M059J (cell line): ENCODE measurements at regions not wholly inside any gene's neighbourhood (a gene's known extent, or its start where the extent isn't known, plus 50 kb on each side); places are given as distances from the start of the nearest gene placed in this dataset.

Experiments used
- DNase-seq: peaks from one replicate; pipeline ENCODE4 v3.0.0-alpha.2; 2012; ENCODE audit warnings: low read depth

DNA sequence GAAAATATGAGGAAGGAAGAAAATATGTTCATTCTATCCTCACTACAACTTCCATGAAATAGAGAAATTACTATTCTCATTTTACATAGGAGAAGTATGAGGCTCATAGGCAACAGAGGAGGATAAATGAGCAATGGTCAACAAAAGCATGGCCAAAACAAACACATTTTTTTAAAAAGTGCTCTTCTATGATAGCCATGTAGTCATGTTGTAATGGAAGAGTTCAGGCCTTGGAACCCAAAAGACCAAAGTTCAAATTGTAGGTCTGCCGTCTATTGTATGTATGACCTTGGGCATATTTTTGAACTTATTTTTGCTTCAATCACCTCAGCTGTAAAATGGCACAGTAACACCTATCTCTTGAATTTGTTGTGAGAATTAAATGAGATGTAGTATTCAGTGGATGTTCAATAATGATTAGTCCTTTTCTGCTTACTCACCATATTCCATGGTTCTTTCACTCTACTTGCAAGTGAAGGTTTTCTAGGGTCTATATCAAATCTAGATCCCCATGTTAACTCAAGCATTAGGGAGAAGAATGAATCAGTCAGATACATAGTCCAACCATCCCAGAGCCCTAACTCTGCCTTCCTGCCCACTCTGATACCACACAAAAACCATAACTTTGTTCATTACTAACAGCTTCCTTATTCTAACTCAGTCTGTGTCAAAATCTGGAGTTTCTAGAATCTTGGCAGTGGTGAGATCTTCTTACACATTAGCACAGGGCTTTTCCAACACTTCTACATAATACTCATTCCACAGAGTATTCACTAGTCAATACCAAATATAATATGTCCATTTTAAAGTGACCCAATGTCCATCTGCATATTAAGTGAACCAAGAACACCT is 353.2 kb downstream of the PLPP3 start:
- DNase-seq, result no peak

DNA sequence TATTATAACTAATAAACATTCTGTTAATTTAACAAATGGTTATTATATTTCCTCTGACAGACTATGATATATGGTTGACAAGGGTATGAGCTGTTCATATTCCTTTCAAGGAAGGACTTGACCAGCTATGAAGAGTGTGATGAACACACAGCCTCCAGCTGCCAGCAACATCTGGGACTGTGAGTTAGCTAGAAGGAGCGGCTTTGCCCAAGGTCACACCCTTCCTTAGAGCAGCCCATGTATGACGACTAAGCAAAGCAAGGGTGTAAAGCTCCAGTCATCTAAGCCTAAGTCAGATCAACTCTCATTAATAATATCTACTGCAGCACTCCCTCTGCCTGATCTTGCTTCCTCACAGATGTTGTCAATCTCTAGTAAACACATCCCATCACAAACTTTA is 355.4 kb downstream of the PLPP3 start:
- DNase-seq, result no peak

DNA sequence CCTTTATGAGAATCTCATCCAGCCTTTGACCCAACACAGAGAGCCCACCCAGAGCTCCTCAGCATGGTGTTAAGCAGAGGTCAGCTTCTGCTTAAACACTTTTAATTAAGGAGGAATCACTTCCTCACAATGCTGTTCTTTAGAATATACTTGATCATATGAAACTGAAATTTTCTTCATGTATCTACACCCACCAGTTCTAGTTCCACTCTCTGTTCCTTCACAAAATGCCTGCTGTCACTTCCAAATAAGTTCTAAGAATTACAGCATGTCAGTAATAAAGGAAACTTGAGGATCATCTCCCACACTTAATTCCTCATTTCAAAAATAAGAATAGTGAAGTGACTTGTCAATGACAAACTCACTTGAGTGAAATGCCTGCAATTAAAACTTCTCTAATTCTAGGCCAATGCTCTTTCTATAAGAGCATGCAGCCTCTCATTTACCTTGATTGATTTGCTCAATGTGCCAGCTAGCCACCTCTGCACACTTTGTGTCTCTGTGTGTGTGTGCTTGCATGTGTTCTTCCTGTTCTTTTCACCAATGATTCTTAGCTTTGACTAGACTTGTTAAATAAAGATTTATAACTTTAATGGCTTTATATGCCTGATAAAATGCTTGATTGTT is 356.3 kb downstream of the PLPP3 start:
- DNase-seq, result no peak

DNA sequence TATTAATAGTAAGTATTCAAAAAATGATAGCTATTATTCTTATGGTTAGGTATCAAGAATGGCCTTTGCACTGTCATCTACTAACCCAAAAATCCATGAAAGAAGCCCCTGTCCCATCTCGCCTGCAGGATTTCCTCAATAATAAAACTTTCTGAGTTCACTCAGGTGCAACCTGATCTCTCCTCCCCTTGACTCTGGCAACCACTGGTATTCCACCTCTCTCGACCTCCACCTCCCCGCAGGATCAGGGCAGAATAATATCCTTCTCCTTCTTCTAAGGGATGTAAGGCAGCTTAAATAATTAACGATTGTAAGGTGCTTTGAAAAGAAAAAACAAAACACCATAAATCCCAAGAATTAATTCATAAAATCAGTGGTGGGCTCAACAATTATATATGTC is 359.3 kb downstream of the PLPP3 start:
- DNase-seq, result no peak

- no peak for DNase-seq
Measured at GRCh38 chr1:56218023-56218422, 361.3 kb downstream of the PLPP3 start.

- no peak for DNase-seq
Measured at GRCh38 chr1:56216218-56216617, 363.1 kb downstream of the PLPP3 start.

GRCh38 chr1:56215771-56216170 is 363.6 kb downstream of the PLPP3 start:
- no peak for DNase-seq

GRCh38 chr1:56215086-56215485 is 364.3 kb downstream of the PLPP3 start:
- DNase-seq, result no peak

DNA sequence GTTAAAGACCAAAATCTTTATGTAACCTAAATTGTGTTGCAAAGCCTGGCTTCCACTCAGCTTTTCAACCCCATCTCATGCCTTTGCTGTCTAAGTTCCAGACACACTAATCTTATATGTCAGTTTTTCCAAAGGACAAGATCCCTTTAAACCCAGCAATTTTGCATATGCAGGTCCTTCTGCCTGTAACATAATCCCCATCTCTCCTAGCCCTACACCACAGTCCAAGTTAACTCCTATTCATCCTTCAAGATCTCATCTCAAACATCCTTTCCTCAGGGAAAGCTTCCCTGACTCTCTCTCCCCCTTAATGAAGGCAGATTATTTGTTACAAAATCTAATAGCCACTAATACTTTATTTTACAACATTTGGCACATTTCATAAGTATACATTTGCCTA is 366.3 kb downstream of the PLPP3 start:
- DNase-seq, result no peak

- DNase-seq, result no peak
Measured at GRCh38 chr1:56212143-56212542, 367.2 kb downstream of the PLPP3 start.

- no peak for DNase-seq
Measured at GRCh38 chr1:56206391-56206790, 373.0 kb downstream of the PLPP3 start.

DNA sequence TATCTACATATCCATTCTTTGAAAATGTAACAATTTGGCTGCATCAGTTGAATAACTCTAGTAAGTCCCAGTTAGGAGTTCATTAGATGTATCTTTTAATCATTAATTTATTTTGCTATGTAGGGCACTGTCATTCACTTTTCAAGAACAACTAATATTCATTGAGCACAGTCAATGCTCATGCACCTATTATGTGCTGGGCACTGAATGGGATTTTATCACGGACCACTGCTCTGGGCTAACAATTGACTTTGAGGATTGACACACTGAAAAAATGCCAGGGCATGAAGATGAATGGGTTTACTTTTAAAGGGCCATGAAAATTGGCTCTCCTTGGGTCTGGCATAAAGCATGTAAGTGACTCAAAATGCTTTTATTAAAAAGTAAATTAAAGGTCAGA is 375.2 kb downstream of the PLPP3 start:
- no peak for DNase-seq

GRCh38 chr1:56202796-56203492 is 376.4 kb downstream of the PLPP3 start:
- no peak for DNase-seq

DNA sequence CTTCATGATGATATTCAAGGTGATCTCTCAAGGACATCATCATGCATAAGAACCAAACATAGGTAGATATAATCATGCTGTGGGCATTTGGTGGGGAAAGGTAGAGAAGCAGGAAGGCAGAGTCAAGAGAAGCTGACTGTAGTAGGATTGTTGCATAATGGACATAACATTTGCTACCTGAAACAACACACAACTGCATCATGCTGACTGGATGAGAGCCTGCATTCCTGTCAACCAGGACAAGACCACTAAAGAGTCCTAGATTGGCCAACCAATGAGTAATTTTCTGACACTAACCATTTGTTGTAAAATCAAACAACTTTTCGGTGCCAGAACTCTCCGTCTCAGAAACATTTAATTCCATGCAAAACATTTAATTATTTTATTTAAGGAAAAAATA is 377.2 kb downstream of the PLPP3 start:
- no peak for DNase-seq

GRCh38 chr1:56200896-56201295 is 378.5 kb downstream of the PLPP3 start:
- DNase-seq, result peak; percentile 28

DNA sequence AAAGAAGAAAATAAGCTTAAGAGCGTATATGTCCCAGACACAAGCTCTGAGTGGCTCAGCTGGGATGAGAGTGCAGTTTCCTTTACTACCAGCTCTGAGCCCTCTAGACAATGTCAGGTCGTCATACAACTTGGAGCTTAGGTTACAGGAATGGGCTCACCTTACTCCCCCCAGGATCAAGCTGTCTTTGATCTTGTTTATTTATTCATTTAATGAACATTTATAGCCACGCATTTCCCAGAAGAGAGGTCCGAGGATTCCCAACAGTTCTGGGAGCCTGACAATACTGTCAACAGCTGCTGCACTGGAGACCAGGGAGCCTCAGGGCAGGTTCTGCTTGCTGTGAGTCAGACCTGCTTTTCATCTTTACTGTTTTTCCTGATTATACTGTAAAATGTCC is 378.9 kb downstream of the PLPP3 start:
- peak; percentile 90 for DNase-seq

DNA sequence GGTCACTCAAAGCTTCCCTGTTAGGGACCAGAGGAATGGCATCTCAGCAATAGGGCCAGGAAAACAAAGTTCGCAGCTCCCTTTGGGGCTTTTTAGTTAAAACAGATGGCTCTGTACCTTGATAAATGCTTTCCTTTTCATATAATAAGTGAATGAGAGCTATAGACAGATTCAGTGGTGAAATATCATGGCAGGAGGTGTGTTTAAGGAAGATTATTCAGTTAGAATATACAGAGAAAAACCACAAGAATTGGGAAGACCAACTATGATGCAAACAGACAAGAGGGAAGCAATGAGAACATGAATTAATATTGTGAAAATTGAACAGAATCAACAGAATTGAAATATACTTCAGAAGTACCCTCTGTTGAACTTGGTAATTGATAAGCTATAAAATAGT is 379.4 kb downstream of the PLPP3 start:
- peak; percentile 12 for DNase-seq

- peak; percentile 69 for DNase-seq
Measured at GRCh38 chr1:56199061-56199460, 380.3 kb downstream of the PLPP3 start.

- no peak for DNase-seq
Measured at GRCh38 chr1:56197946-56198345, 381.4 kb downstream of the PLPP3 start.

GRCh38 chr1:56196839-56197238 is 382.5 kb downstream of the PLPP3 start:
- DNase-seq, result no peak

GRCh38 chr1:56194701-56195300 is 384.6 kb downstream of the PLPP3 start:
- DNase-seq, result no peak

DNA sequence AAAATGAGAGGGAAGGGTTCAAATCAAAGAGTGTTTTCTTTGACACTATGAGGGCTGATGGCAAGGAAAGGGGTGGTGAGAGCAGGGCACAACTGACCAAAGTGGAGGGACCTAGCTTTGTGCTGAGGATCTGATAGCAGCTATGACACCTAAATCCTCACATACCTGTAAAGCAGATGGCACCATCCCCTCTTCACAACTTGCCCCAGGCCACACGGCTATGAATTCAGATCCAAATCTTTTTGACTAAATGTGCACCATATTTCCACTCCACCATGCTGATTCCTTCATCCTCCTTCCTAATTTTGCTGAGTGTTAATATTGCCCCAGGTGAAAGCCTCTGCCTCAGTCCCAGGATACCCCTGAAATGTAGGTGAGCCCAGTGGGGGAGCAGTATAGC is 385.7 kb downstream of the PLPP3 start:
- no peak for DNase-seq

GRCh38 chr1:56191369-56191768 is 388.0 kb downstream of the PLPP3 start:
- no peak for DNase-seq
